CD4-positive, alpha-beta T cell (primary cell): ENCODE measurements at regions not wholly inside any gene's neighbourhood (a gene's known extent, or its start where the extent isn't known, plus 50 kb on each side); places are given as distances from the start of the nearest gene placed in this dataset.

Source experiments
- ATAC-seq: fragments of 200-7000 bp; cut with Tn5 transposase; one replicate; pipeline ENCODE4 v1.10.0; 2022; ENCODE audit warnings: mild to moderate bottlenecking; ENCODE audit not compliant: poor library complexity
- CTCF ChIA-PET: fragments of 350-600 bp; sonication (Branson Sonifier 250); formaldehyde crosslinking; loops from one replicate; lab custom pipeline; 2021; ENCODE audit warnings: antibody characterized with exemption, inconsistent platforms; lab: Charles Lee
- POLR2A ChIA-PET: fragments of 350-600 bp; sonication (Branson Sonifier 250); formaldehyde crosslinking; loops from one replicate; lab custom pipeline; 2021; ENCODE audit warnings: antibody characterized with exemption, inconsistent platforms; lab: Charles Lee
- DNase-seq, 14 experiments: peaks; one replicate each; pipeline ENCODE4 v3.0.0-alpha.2; 2013 to 2020; ENCODE audit warnings: mixed read lengths in 2 of 14
- H3K27ac ChIP-seq, 2 donors: one replicate each; pipeline versions ENCODE4 v1.5.1 to v1.7.0; 2013; ENCODE audit warnings: low read length in 2 of 2, low read depth in 1 of 2, mild to moderate bottlenecking in 1 of 2
- H3K27me3 ChIP-seq, 2 experiments: 1 replicate in 1 of 2; 2 replicates in 1 of 2; pipeline versions ENCODE4 v1.6.1 to v1.7.0; 2013; ENCODE audit warnings: low read length in 2 of 2, control low read depth in 1 of 2, mild to moderate bottlenecking in 1 of 2, moderate library complexity in 1 of 2; ENCODE audit not compliant: insufficient read depth in 2 of 2, control insufficient read depth in 1 of 2
- H3K36me3 ChIP-seq: one replicate; pipeline ENCODE4 v1.6.1; 2013; ENCODE audit warnings: low read length, control low read depth; ENCODE audit not compliant: insufficient read depth
- H3K4me1 ChIP-seq: one replicate; pipeline ENCODE4 v1.6.1; 2013; ENCODE audit warnings: low read length, control low read depth; ENCODE audit not compliant: insufficient read depth
- H3K4me3 ChIP-seq: one replicate; pipeline ENCODE4 v1.5.1; 2013; ENCODE audit warnings: mild to moderate bottlenecking, low read length, moderate library complexity
- H3K9me3 ChIP-seq, 2 experiments: 1 replicate in 1 of 2; 2 replicates in 1 of 2; pipeline versions ENCODE4 v1.6.1 to v1.7.0; 2013; ENCODE audit warnings: low read length in 2 of 2, mild to moderate bottlenecking in 2 of 2, control low read depth in 1 of 2, moderate library complexity in 1 of 2; ENCODE audit not compliant: control insufficient read depth in 1 of 2, insufficient read depth in 1 of 2
- H3K27ac Mint-ChIP-seq: one replicate; pipeline ENCODE4 v1.8.0; 2020; ENCODE audit warnings: mixed read lengths
- H3K27me3 Mint-ChIP-seq: one replicate; pipeline ENCODE4 v1.8.0; 2021; ENCODE audit warnings: mixed read lengths
- H3K36me3 Mint-ChIP-seq: one replicate; pipeline ENCODE4 v1.8.0; 2021; ENCODE audit warnings: low read depth, mixed read lengths
- H3K4me1 Mint-ChIP-seq: one replicate; pipeline ENCODE4 v1.8.0; 2021; ENCODE audit warnings: low read depth, mixed read lengths
- H3K4me3 Mint-ChIP-seq: one replicate; pipeline ENCODE4 v1.8.0; 2020; ENCODE audit warnings: mild to moderate bottlenecking, mixed read lengths
- H3K9me3 Mint-ChIP-seq: one replicate; pipeline ENCODE4 v1.8.0; 2020; ENCODE audit warnings: mixed read lengths
- intact Hi-C, 2 experiments: fragments of 100-400 bp; cut with DNase I in 1 of 2; cut with micrococcal nuclease in 1 of 2; formaldehyde crosslinking; loops; one replicate each; pipeline versions ENCODE4 v1.15.1 to v1.9.0; 2023 to 2025; cut with DNase I, micrococcal nuclease
- TF ChIP-seq, protein P1 (sequence below): fragments of 200-600 bp; IDR thresholded peaks from one replicate; pipeline ENCODE4 v1.8.0; 2022; ENCODE audit warnings: antibody characterized with exemption, mild to moderate bottlenecking

DNA sequence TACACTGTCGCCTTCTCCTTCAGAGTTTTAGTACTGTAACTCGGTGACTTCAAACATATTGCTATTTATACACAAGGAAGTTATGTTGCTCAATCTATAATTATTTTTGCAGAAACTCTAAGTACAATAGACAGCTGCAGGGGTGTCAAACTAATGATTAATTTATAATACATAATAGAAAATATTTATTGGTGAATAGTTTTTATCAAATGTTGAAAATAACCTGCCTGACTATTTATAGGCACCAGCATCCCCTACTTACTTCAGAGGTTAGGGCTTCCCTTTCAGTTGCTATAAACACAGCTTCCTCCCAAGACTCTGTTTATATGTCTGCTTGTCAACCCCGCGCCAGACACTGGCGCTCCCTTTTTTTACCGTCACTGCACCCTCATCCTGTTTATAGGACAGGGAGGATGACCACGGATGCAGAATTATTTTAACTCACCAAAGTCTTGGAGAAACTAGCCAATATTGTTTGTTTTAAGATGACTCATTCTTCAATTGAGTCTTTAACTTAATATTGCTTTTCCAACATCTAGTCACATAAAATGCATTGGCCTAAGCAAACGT, 225.0 kb downstream of the ALDH8A1 start:
- no peak overlapping the region for H3K4me3 ChIP-seq
- POLR2A ChIA-PET = no interaction called here
- H3K27me3 ChIP-seq = no peaks in the 10 kb centered on the region
- TF ChIP-seq, protein P1, sequence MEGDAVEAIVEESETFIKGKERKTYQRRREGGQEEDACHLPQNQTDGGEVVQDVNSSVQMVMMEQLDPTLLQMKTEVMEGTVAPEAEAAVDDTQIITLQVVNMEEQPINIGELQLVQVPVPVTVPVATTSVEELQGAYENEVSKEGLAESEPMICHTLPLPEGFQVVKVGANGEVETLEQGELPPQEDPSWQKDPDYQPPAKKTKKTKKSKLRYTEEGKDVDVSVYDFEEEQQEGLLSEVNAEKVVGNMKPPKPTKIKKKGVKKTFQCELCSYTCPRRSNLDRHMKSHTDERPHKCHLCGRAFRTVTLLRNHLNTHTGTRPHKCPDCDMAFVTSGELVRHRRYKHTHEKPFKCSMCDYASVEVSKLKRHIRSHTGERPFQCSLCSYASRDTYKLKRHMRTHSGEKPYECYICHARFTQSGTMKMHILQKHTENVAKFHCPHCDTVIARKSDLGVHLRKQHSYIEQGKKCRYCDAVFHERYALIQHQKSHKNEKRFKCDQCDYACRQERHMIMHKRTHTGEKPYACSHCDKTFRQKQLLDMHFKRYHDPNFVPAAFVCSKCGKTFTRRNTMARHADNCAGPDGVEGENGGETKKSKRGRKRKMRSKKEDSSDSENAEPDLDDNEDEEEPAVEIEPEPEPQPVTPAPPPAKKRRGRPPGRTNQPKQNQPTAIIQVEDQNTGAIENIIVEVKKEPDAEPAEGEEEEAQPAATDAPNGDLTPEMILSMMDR = no peak
- CTCF ChIA-PET = interaction anchor here (0.6 kb wide), 1 partner anchor 26 kb away, joined by 3 read pairs; no protein-coding TSS in a partner anchor
- H3K27ac Mint-ChIP-seq = no peak overlapping the region
- H3K36me3 Mint-ChIP-seq = no peaks in the 10 kb centered on the region
- H3K27me3 Mint-ChIP-seq = peaks cover 24% of the 10 kb centered on the region
- intact Hi-C loops = no loop called here
- H3K4me1 ChIP-seq = no peaks in the 10 kb centered on the region
- H3K9me3 Mint-ChIP-seq = no peaks in the 10 kb centered on the region
- no peak for DNase-seq
- no peak overlapping the region for H3K27ac ChIP-seq
- no peaks in the 10 kb centered on the region for H3K9me3 ChIP-seq
- H3K4me1 Mint-ChIP-seq = no peaks in the 10 kb centered on the region
- H3K36me3 ChIP-seq = no peaks in the 10 kb centered on the region
- no peak for ATAC-seq
- no peak overlapping the region for H3K4me3 Mint-ChIP-seq

DNA sequence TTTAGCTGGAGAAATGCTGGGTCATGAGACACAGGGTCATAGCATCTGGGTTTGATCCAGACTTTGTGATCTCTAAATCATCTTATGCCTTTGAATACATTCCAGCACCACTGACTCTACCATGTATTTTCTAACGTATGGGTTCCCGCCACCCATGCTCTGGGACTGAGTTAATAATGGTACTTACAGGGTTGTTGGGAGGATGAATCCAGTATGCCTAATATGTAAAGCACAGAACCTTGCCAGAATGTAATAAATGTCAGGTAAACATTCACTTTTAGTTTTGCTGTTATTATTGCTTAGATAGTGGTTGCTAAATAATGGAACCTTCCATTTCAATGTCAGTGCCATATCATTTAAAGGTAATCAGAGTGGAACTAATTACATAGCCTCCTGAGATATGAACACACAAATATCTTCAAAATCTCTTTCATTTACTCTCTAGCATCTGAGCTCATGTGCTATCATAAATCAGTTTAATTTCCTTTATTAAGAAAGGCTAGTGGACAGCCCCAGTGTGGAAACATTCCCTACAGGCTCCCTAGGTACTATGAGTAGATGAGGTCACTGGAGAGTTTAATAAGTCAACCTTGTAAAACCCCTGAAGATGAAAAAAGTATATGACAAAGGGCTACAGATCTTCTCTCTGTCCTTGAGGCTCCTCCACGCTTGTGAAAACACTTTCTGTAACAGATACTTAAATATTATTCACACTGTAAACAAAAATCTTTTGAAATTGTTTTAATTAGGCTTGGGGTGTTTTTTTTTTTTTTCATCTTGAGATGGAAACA, 226.6 kb downstream of the ALDH8A1 start:
- H3K27me3 ChIP-seq = no peaks in the 10 kb centered on the region
- Mint-ChIP-seq H3K4me3 (no peak overlapping the region), H3K4me1 (no peaks in the 10 kb centered on the region), H3K27me3 (peaks cover 18% of the 10 kb centered on the region), H3K27ac (no peak overlapping the region), H3K36me3 (no peaks in the 10 kb centered on the region), H3K9me3 (no peaks in the 10 kb centered on the region)
- no peak for DNase-seq
- no peak for ATAC-seq
- ChIA-PET POLR2A (no interaction called here), CTCF (no interaction called here)
- no peaks in the 10 kb centered on the region for H3K4me1 ChIP-seq
- H3K36me3 ChIP-seq = no peaks in the 10 kb centered on the region
- H3K27ac ChIP-seq = no peak overlapping the region
- intact Hi-C loops = no loop called here
- H3K4me3 ChIP-seq = no peak overlapping the region
- H3K9me3 ChIP-seq = no peaks in the 10 kb centered on the region
- TF ChIP-seq, protein P1 = no peak

DNA sequence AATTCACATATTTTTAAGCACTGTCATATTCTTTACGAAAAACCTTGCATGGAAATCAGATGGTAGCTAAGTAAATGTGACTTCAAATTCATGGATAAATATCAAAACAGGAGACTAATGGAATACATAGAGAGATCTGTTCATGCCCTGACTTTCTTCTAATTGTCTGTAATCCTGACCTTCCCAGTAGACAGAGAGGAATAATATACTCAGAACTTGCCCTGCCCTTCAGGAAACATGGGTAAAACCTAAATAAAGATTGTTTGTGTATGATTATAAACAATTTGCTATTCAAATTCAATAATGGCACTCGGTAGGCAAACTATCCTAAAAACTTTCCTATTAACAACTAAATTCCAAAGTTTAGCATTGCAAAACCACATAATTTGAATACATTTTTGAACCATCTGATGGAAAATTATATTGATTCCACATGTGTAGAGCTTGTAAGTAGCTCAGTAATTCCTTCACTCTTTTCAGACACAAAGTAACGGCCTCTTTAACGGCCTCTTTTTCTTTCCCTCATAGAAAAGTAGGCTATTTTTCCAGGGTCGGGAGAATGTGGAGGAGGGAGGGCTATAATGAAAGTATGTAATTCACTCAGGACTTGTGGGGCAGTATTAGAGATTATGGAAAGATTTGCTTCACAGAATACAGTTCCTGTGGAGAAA, 227.6 kb downstream of the ALDH8A1 start:
- Histone ChIP-seq H3K36me3 (no peaks in the 10 kb centered on the region), H3K9me3 (no peaks in the 10 kb centered on the region), H3K4me1 (no peaks in the 10 kb centered on the region), H3K27me3 (no peaks in the 10 kb centered on the region), H3K27ac (no peak overlapping the region), H3K4me3 (no peak overlapping the region)
- H3K9me3 Mint-ChIP-seq = no peaks in the 10 kb centered on the region
- TF ChIP-seq, protein P1 = no peak
- intact Hi-C loops = no loop called here
- no peaks in the 10 kb centered on the region for H3K4me1 Mint-ChIP-seq
- H3K4me3 Mint-ChIP-seq = no peak overlapping the region
- CTCF ChIA-PET = no interaction called here
- POLR2A ChIA-PET = no interaction called here
- H3K27me3 Mint-ChIP-seq = peaks cover 18% of the 10 kb centered on the region
- ATAC-seq (no peak), DNase-seq (no peak)
- H3K27ac Mint-ChIP-seq = no peak overlapping the region
- no peaks in the 10 kb centered on the region for H3K36me3 Mint-ChIP-seq
